DND-41 (cell line): ENCODE measurements at regions not wholly inside any gene's neighbourhood (a gene's known extent, or its start where the extent isn't known, plus 50 kb on each side); places are given as distances from the start of the nearest gene placed in this dataset.

Experiments used
- ATAC-seq: fragments of 200-7000 bp; cut with Tn5 transposase; 3 replicates; pipeline ENCODE4 v1.9.1; 2021; ENCODE audit warnings: low read depth; ENCODE audit not compliant: insufficient read depth
- DNase-seq: peaks from one replicate; pipeline ENCODE4 v3.0.0-alpha.2; 2020
- H2AFZ ChIP-seq: 2 replicates; pipeline ENCODE4 v1.6.0; 2012; ENCODE audit warnings: low read depth, low read length
- H3K27ac ChIP-seq: 2 replicates; pipeline ENCODE4 v1.5.1; 2012; ENCODE audit warnings: low read length, inconsistent platforms
- H3K27me3 ChIP-seq: fragments of 200-600 bp; sonication (generic); 2 replicates; pipeline ENCODE4 v1.6.0; 2012; ENCODE audit warnings: low read length, mild to moderate bottlenecking, inconsistent platforms; ENCODE audit not compliant: insufficient read depth, poor library complexity
- H3K36me3 ChIP-seq: 2 replicates; pipeline ENCODE4 v1.5.1; 2012; ENCODE audit warnings: low read length, inconsistent platforms; ENCODE audit not compliant: insufficient read depth
- H3K4me1 ChIP-seq: 2 replicates; pipeline ENCODE4 v1.5.1; 2012; ENCODE audit warnings: mild to moderate bottlenecking, low read length; ENCODE audit not compliant: insufficient read depth
- H3K4me2 ChIP-seq: 2 replicates; pipeline ENCODE4 v1.6.0; 2012; ENCODE audit warnings: mild to moderate bottlenecking, moderate library complexity, low read length, inconsistent platforms; ENCODE audit not compliant: insufficient read depth
- H3K4me3 ChIP-seq, 2 experiments: fragments of 200-600 bp in 1 of 2; shearing (Covaris generic) in 1 of 2; 2 replicates each; pipeline ENCODE4 v1.5.1; 2012 to 2016; ENCODE audit warnings: inconsistent platforms in 2 of 2, low read length in 2 of 2, mild to moderate bottlenecking in 2 of 2, low read depth in 1 of 2, moderate library complexity in 1 of 2
- H3K79me2 ChIP-seq: 2 replicates; pipeline ENCODE4 v1.6.0; 2012; ENCODE audit warnings: low read length, inconsistent platforms; ENCODE audit not compliant: insufficient read depth
- H3K9ac ChIP-seq: 2 replicates; pipeline ENCODE4 v1.6.0; 2012; ENCODE audit warnings: low read depth, mild to moderate bottlenecking, inconsistent platforms, low read length, moderate library complexity
- H3K9me3 ChIP-seq: 2 replicates; pipeline ENCODE4 v1.5.1; 2012; ENCODE audit warnings: low read length, moderate library complexity, mild to moderate bottlenecking, inconsistent platforms; ENCODE audit not compliant: insufficient read depth, severe bottlenecking
- H4K20me1 ChIP-seq: 2 replicates; pipeline ENCODE4 v1.6.0; 2012; ENCODE audit warnings: low read length; ENCODE audit not compliant: insufficient read depth
- CTCF ChIP-seq: IDR thresholded peaks from 2 replicates; pipeline ENCODE4 v1.5.1; 2012; ENCODE audit warnings: borderline replicate concordance, low read length, moderate library complexity, mild to moderate bottlenecking; ENCODE audit not compliant: poor library complexity, severe bottlenecking; ENCODE audit errors: extremely low read depth
- EZH2 ChIP-seq: IDR thresholded peaks from 3 replicates; pipeline ENCODE4 v1.6.1; 2012; ENCODE audit warnings: borderline replicate concordance, low read depth, mild to moderate bottlenecking, moderate library complexity, low read length, inconsistent platforms; ENCODE audit not compliant: severe bottlenecking

GRCh38 chr15:31782016-31782783, 248.1 kb upstream of the CHRNA7 start:
- H3K4me1 ChIP-seq = no peaks in the 10 kb centered on the region
- no peaks in the 10 kb centered on the region for H3K36me3 ChIP-seq
- H3K27ac ChIP-seq = no peak overlapping the region
- no peak overlapping the region for H3K4me2 ChIP-seq
- no peak overlapping the region for H3K4me3 ChIP-seq
- H2AFZ ChIP-seq = no peak overlapping the region
- DNase-seq = no peak
- no peak for ATAC-seq
- no peaks in the 10 kb centered on the region for H4K20me1 ChIP-seq
- no peaks in the 10 kb centered on the region for H3K9me3 ChIP-seq
- no peaks in the 10 kb centered on the region for H3K79me2 ChIP-seq
- H3K27me3 ChIP-seq = no peaks in the 10 kb centered on the region
- H3K9ac ChIP-seq = no peak overlapping the region
- TF ChIP-seq EZH2 (no peak), CTCF (no peak)

- Histone ChIP-seq H4K20me1 (no peaks in the 10 kb centered on the region), H2AFZ (no peak overlapping the region), H3K9ac (no peak overlapping the region), H3K4me1 (no peaks in the 10 kb centered on the region), H3K27me3 (no peaks in the 10 kb centered on the region), H3K79me2 (no peaks in the 10 kb centered on the region), H3K27ac (no peak overlapping the region), H3K9me3 (no peaks in the 10 kb centered on the region), H3K4me2 (no peak overlapping the region), H3K36me3 (no peaks in the 10 kb centered on the region), H3K4me3 (no peak overlapping the region)
- no peak for ATAC-seq
- DNase-seq = no peak
- no peak for TF ChIP-seq EZH2
- TF ChIP-seq CTCF = no peak
These were observed 247.4 kb upstream of the CHRNA7 start for GRCh38 chr15:31782951-31783350.

- TF ChIP-seq CTCF = no peak
- no peak for TF ChIP-seq EZH2
- no peak for DNase-seq
- H2AFZ ChIP-seq = no peak overlapping the region
These were observed 244.0 kb upstream of the CHRNA7 start for GRCh38 chr15:31786360-31786759.

GRCh38 chr15:31788104-31788503, 242.2 kb upstream of the CHRNA7 start:
- no peak overlapping the region for H3K4me3 ChIP-seq
- no peaks in the 10 kb centered on the region for H3K4me1 ChIP-seq
- TF ChIP-seq CTCF = no peak
- TF ChIP-seq EZH2 = no peak
- no peak overlapping the region for H3K27ac ChIP-seq
- H3K9me3 ChIP-seq = no peaks in the 10 kb centered on the region
- H4K20me1 ChIP-seq = no peaks in the 10 kb centered on the region
- H3K9ac ChIP-seq = no peak overlapping the region
- H3K27me3 ChIP-seq = no peaks in the 10 kb centered on the region
- ATAC-seq (no peak), DNase-seq (no peak)
- no peak overlapping the region for H2AFZ ChIP-seq
- no peaks in the 10 kb centered on the region for H3K79me2 ChIP-seq
- H3K4me2 ChIP-seq = no peak overlapping the region
- H3K36me3 ChIP-seq = no peaks in the 10 kb centered on the region

More at GRCh38 chr15:31786360-31786759, 244.0 kb upstream of the CHRNA7 start:
- H3K27me3 ChIP-seq = no peaks in the 10 kb centered on the region
- H4K20me1 ChIP-seq = no peaks in the 10 kb centered on the region
- no peak overlapping the region for H3K27ac ChIP-seq
- no peaks in the 10 kb centered on the region for H3K9me3 ChIP-seq
- no peaks in the 10 kb centered on the region for H3K4me1 ChIP-seq
- H3K79me2 ChIP-seq = no peaks in the 10 kb centered on the region
- no peak overlapping the region for H3K4me3 ChIP-seq
- no peak overlapping the region for H3K4me2 ChIP-seq
- ATAC-seq = no peak
- H3K36me3 ChIP-seq = no peaks in the 10 kb centered on the region
- H3K9ac ChIP-seq = no peak overlapping the region
